NCI-H2196 (cell line): ENCODE measurements at regions not wholly inside any gene's neighbourhood (a gene's known extent, or its start where the extent isn't known, plus 50 kb on each side); places are given as distances from the start of the nearest gene placed in this dataset.

Experiments used
- DNase-seq: peaks from one replicate; lab custom pipeline; 2025; ENCODE audit not compliant: unreplicated experiment; lab: John Stamatoyannopoulos, UW

DNA sequence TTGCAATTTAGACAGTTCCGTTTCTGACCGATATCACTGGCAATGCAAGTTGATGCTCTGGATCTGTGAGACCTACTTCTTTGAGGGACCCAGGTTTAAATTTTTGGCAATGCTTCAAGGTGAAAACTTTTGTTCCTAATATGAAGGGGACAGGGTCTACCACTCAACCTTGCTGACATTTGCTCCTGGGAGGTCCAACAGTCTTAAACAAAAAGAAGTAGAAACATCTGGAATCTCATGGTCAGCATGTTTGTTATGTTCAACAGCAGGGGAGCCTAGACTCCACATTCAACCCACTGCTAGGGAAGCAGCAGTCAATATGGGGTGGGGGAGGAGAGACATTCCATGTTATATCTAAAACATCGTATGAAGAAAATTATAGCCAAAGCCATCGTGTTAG lies 196.4 kb downstream of the SIM1 start:
- DNase-seq = no peak

GRCh38 chr6:100267721-100268123 lies 197.0 kb downstream of the SIM1 start:
- no peak for DNase-seq

DNA sequence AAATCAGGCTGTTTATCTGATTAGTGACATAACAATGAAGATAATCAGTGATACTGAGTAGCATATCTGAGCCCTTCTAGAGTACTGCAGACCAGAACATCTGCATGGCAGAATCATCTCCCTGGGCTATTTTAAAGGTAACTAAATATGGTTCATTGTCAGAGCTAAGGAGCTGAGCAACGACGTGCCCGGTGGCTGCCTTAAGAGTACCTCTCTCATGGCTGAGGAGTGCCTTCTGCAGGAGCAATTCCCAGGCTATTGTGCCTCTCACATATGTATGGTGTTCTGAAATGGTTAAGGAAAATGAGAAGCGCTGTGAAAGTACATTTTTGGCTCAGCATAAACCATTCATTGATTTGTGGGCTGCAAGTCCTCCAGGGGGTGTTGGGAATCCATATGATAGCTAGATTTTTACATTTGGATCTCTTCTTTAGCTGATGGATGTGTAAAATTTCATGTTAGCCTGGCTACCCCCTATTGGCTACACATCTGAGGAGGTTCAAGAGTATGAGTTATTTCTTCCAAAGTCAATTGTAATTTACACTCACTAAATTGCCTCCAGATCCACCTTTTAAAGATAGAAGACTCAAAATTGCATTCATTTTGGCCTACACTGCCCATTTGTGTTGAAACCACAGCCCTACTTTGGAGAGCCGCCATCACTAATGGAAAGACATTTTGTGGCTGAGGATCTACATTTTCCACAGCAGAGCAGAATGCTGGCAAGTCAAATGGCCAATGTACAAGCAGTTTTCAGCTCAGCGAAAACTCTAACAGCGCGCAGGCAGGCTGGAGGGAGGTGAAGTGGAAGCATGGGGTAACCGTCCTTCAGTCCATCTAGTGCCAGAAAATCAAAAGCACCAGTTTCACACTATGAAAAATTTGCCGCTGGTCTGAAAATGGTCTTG lies 198.0 kb downstream of the SIM1 start:
- no peak for DNase-seq

GRCh38 chr6:100262086-100262485 lies 202.6 kb downstream of the SIM1 start:
- DNase-seq = no peak

DNA sequence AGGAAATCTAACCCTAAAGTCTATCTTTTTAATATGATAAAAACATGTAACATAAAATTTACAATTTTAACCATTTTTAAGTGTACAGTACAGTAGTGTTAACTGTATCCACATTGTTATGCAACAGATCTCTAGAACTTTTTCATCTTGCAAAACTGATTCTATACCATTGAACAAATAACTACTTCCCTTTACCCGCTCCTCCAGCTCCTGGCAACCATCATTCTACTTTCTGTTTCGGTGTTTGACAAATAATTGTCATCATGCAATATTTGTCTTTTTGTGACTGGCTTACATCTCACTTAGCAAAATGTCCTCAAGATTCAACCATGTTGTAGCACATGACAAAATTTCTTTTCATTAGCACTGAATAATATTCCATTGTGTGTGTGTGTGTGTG lies 203.2 kb downstream of the SIM1 start:
- no peak for DNase-seq

DNA sequence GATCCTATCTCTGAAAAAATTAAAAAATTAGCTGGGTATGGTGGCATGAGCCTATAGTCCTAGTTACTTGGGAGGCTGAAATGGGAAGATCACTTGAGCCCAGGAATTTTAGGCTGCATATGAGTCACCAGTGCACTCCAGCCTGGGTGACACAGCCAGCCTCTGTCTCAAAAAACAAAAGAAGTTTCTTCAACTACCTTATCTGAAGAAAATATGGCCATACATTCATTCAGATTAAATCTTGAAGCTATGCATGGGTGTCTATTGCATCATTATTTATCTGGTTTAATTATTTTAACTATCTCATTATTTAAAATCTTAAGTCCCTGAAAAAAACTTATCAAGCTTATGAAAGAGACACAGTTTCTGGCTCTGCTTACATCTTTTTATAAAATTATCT lies 204.1 kb downstream of the SIM1 start:
- no peak for DNase-seq

DNA sequence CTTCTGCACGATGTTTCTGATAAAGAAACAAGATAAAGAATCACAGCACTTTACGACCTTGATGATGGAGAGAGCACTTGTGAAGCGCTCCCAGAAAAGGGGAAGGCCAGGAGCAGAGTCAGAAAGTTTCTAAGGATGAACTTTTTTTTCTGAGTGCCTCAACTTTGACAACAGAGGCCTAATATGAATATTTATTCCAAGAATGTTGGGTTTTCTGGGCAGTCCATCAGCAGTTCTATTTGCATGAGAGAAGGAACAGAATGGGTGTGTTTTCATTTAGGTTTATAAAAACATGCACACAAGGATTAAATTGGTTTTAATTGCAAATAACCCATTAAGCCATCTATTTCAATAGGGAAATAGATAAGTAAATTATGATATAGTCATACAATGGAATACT lies 204.9 kb downstream of the SIM1 start:
- DNase-seq = no peak

GRCh38 chr6:100258752-100259151 lies 206.0 kb downstream of the SIM1 start:
- no peak for DNase-seq

DNA sequence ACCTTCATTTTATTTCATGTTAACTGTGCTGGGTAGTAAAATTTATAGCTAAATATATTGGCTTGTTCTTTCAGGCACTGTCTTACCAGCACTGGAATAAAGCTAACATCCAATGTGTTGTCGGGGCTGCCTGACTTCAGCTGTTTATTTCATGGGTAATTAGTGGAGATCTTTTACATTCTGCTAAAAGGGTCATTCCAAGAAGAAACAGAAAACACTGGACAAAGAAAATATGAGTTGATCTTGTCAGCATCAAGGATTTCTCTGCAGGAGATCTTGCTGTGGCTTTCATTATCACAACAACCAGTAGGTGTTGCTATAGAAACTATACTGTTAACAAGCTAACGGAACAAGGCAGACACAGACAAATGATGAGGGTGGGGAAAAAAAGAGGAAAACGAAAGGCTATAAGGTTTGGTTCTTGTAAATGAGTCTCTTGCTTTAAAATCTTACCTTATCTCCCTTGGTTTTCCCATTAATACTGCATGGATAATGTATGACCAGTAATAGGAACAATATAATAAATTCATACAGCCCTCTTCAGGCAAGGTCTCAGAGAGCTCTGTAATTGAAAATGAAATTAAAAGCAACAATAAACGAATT lies 206.8 kb downstream of the SIM1 start:
- peak; percentile 2 for DNase-seq

DNA sequence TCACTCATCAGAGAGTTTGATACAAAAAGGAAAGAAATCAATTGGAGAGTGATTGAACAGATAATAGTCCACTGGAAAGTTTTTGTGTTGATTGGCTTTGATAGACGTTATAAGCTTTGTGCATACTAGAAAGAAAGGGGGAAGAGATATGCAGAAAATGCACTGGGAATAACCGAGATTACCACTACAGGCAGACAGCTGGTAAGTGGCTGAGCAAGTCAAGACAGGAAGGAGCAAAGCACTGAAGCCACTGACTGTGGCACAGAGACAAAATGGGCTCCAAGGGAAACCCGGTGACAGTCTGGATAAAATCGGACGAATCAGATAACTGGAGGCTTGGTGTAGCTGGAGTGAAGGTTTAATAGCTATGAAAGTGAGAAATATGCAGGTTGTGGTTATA lies 209.0 kb downstream of the SIM1 start:
- no peak for DNase-seq

DNA sequence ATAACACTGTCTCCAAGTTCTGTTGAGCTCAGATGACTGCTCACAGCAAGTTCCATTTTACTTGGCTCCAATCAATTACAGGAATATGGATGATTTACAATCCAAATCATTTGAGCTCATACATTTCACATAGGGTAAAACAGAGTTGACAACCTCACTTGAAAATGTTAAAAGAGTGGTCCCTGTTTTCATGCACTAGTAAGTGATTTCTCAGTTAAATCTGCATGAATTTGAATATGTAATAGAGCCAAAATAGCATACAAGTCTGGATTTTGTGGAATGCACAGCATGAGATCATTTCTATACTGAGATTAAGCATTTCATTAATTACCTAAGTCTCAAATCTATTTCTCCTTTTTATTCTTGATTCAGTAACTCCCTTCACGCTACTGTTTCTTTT lies 217.6 kb downstream of the SIM1 start:
- DNase-seq = no peak

GRCh38 chr6:100246206-100246605 lies 218.5 kb downstream of the SIM1 start:
- no peak for DNase-seq

DNA sequence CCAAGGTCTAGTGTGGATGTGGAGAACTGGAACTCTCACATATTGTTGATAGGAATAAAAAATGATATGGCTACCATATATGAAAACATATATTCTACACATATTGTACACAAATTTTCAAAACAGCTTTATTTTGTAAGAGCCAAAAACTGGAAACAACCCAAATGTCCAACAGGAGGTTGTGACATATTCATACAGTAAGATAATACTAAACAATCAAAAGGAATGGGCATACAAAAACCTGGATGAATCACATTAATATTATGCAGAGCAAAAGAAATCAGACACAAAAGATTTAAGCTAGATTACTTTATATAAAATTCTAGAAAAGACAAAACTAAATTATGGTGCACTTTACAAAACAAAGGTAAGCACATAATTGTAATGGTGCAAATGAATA lies 223.9 kb downstream of the SIM1 start:
- no peak for DNase-seq

- DNase-seq = no peak
Observed at GRCh38 chr6:100237821-100238220, 226.9 kb downstream of the SIM1 start.

- DNase-seq = no peak
Observed at GRCh38 chr6:100236389-100236788, 228.3 kb downstream of the SIM1 start.

DNA sequence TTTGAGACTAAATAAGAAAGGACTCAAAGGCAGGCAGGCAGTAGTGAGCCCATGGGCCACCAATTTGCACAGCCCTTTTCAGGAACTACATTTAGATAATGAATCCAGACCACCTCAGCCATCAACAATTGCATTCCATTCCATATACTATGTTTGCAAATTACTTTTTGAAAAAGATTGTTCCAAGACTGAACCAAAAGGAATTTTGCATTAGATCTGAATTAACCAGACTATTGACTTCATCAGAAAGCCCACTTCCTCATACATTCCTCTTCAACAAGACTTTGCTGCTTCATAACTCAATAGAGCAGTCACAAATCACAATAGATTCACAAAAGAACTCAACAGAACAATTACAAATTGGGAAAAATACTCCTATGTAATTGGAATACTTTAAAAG lies 229.1 kb downstream of the SIM1 start:
- no peak for DNase-seq

GRCh38 chr6:100234625-100235024 lies 230.1 kb downstream of the SIM1 start:
- no peak for DNase-seq

DNA sequence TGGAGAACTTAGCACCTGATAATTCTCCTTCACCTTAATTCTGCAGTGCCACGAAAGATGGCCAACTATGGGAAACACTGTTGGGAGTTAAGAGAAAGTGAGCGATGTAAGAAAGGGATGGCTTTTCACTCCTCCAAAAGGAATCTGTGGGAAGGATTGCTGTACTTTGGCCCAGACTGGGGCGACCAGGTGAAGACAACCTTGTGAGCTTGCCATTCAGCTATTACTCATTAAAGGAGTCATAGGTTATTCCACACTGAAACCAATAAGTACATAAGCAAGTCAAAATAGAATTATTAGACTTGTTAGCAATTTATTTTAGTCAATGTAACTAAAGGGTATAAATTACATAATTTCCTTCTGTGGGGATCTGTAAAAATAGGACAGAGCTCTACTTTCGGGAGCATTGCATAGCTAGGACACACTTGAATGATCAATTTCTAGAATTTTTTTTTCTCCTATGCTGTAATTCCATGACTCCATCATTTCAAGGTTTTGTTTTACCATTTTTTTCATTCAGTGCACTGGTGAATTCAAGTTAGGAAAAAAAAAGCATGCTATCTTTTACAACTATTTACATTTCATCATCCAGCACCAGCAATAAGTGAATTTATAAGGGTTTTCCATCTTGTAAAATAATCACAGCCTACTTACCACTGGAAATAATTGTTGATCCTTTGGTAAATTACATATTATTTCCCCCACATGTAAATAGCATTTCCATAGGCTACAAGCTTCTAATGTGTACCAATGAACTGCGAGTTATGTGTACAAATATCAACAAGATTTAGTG lies 231.7 kb downstream of the SIM1 start:
- no peak for DNase-seq

- no peak for DNase-seq
Observed at GRCh38 chr6:100230953-100231316, 233.8 kb downstream of the SIM1 start.

DNA sequence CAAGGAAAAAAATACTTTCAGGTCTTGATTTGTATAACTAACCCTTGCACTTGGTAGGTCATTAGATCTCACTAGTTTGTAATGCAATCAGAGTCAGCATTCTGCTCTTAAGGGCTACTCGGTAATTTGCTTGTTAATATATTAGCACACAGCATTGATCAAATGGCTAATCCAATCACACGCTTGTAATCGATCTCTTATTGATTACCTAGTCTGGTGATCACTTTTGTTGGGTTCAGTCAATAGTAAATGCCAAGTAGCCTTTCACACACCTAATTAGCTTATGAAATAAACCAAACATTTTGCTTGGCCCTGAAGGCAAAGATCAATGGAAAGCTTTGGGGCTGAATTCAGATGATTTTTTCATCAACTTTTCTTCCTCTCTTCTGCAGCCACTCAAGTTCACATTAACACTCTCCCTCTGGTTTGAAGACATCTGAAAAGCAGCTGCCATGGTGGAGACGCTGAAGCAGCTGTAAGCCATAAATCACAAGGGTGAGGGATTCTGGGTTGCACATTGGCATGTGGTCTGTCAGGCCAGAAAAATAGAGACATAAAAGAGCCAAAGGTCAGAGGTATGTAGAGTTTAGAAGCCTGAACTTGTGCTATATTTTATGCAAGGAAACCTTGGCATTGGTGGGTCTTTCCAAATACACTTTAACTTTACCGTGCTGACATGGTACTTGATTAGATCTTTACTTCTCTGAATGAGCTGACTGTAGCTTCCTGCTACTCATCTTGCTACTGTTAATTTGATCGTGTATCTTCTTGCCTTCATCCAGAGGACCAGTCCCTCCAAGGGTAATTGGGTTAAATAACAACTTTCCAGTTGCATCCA lies 234.4 kb downstream of the SIM1 start:
- DNase-seq = no peak

DNA sequence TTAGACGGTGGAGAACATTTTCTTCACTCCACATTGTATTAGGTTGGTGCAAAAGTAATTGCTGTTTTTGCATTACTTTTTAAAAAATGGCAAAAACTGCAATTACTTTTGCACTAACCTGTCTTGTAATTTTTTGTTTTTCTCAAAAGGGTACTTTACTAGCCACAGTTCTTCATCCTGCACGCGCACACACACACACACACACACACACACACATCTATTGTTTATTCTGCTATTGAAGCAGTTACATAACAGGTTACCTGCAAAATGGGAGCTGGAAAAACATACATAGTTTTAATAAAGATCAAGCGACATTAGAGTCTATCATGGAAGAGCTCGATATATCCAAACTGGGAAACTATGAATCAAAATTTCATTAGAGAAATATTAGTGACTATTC lies 235.2 kb downstream of the SIM1 start:
- DNase-seq = no peak
